Heart right ventricle (tissue), 16 donors: ENCODE measurements at regions not wholly inside any gene's neighbourhood (a gene's known extent, or its start where the extent isn't known, plus 50 kb on each side); places are given as distances from the start of the nearest gene placed in this dataset.
A peak's percentile ranks its signal among the peaks of the same experiment; 100 is the strongest.
"Not testable (repeated sequence)": the region's sequence is repeated elsewhere in the genome, so short reads cannot be mapped to it uniquely, and the experiment has no call there.

Experiments used
- ATAC-seq, 8 donors: fragments of 200-7000 bp; cut with Tn5 transposase; one replicate each; pipeline ENCODE4 v1.9.1; 2020; ENCODE audit warnings: mild to moderate bottlenecking in 8 of 8, moderate library complexity in 8 of 8, moderate number of reproducible peaks in 1 of 8
- DNase-seq, 2 donors: peaks; one replicate each; pipeline ENCODE4 v3.0.0-alpha.2; 2020
- H3K27ac ChIP-seq, 10 donors: fragments of 200-600 bp; sonication (generic) in 2 of 10; one replicate each; pipeline versions ENCODE4 v1.5.0 to v1.8.0; 2020 to 2022; ENCODE audit warnings: mild to moderate bottlenecking in 3 of 10
- H3K27me3 ChIP-seq, 7 donors: fragments of 200-600 bp; one replicate each; pipeline ENCODE4 v1.8.0; 2021 to 2022; ENCODE audit warnings: mild to moderate bottlenecking in 2 of 7
- H3K36me3 ChIP-seq, 9 donors: fragments of 200-600 bp; sonication (generic) in 1 of 9; one replicate each; pipeline versions ENCODE4 v1.5.0 to v1.8.0; 2020 to 2022; ENCODE audit warnings: mild to moderate bottlenecking in 2 of 9
- H3K4me1 ChIP-seq, 9 donors: fragments of 200-600 bp; sonication (generic) in 1 of 9; one replicate each; pipeline versions ENCODE4 v1.5.0 to v1.8.0; 2020 to 2022; ENCODE audit warnings: mild to moderate bottlenecking in 4 of 9
- H3K4me3 ChIP-seq, 10 donors: fragments of 200-600 bp; sonication (generic) in 2 of 10; one replicate each; pipeline versions ENCODE4 v1.5.0 to v1.8.0; 2020 to 2022; ENCODE audit warnings: mild to moderate bottlenecking in 7 of 10, moderate library complexity in 2 of 10
- H3K9me3 ChIP-seq, 11 donors: fragments of 200-600 bp in 10 of 11; sonication (generic) in 2 of 11; one replicate each; pipeline versions ENCODE4 v1.5.0 to v1.8.0; 2013 to 2022; ENCODE audit warnings: mild to moderate bottlenecking in 2 of 11, control low read depth in 1 of 11, moderate library complexity in 1 of 11
- CTCF ChIP-seq, 9 donors: fragments of 200-600 bp; sonication (generic) in 2 of 9; IDR thresholded peaks; one replicate each; pipeline versions ENCODE4 v1.5.0 to v1.8.0; 2021 to 2022; ENCODE audit warnings: antibody characterized with exemption in 9 of 9, mild to moderate bottlenecking in 5 of 9, moderate library complexity in 1 of 9
- WGBS, 2 donors: extraction: QIAGEN DNeasy Blood & Tissue Kit; methylation state at CpG; one replicate each; pipeline ENCODE4 v1.1.7; 2013; ENCODE audit warnings: inconsistent platforms in 1 of 2; 5-methylcytosine and 5-hydroxymethylcytosine counted together
- intact Hi-C, 10 donors: fragments of 100-400 bp; cut with DNase I; formaldehyde crosslinking; loops; one replicate each; pipeline versions ENCODE4 v1.11.1 to v1.14.2; 2022
- donor health status: Arrhythmogenic right ventricular cardiomyopathy.
- donor health status: ischemic (EF 13 %, LVEDD 7.1; RV severe dilation, severe dysfunction).
- donor health status: healthy with polysubstance abuse.
- donor health status: DM: no; HTN: yes; CAD: no.
- donor health status: DM: no; HTN: no; CAD: no.
- donor health status: ischemic (EF 25% LVEDD 6.9; RV normal size, moderate dysfunction).
- donor health status: ischemic (EF 25% LVEDD 5.7; RV mildly dilated, moderate dysfunction).
- donor health status: healthy.
- donor health status: DM: yes; HTN: yes; CAD: no.
- donor health status: Ischemic cardiomyopathy.
- donor health status: ischemic (EF 35%, LVEDD 5.7; RV mildly dilated, moderate dysfunction).
- donor health status: nonischemic (EF 11% LVEDD 7.7; RV severe dilation, severe dysfunction).
- donor health status: DM: yes; HTN: yes; CAD: no.
- donor health status: PGD.
- donor health status: ischemic (EF 29% LVEDD 5.4; RV normal size, mild dysfunction).
- donor health status: nonischemic (EF 23%, LVEDD 6.1; RV moderate dilation, normal function).

- peak overlapping the region in 3 of 10 donors; percentile 13 to 70 (median 42) for H3K27ac ChIP-seq
- no peak overlapping the region for H3K4me3 ChIP-seq
- ATAC-seq = peak in 1 of 8 donors; percentile 34
- intact Hi-C loops = loop anchor here in 1 of 10 donors (10.0 kb wide), 1 partner anchor 73 kb away; no protein-coding TSS in a partner anchor
- H3K36me3 ChIP-seq = no peaks in the 10 kb centered on the region
- 77 to 83% methylated on average over 10 of the region's 10 CpGs for WGBS, 2 donors
- H3K4me1 ChIP-seq = peaks cover 3 to 52% (median 35%) of the 10 kb centered on the region in 9 donors
- no peak for DNase-seq
- no peaks in the 10 kb centered on the region for H3K27me3 ChIP-seq
- H3K9me3 ChIP-seq = no peaks in the 10 kb centered on the region
- TF ChIP-seq CTCF (IDR thresholded peaks at IDR 0.05) = no peak
Measured at GRCh38 chr9:621201-621855, 220.2 kb upstream of the DMRT1 start.

DNA sequence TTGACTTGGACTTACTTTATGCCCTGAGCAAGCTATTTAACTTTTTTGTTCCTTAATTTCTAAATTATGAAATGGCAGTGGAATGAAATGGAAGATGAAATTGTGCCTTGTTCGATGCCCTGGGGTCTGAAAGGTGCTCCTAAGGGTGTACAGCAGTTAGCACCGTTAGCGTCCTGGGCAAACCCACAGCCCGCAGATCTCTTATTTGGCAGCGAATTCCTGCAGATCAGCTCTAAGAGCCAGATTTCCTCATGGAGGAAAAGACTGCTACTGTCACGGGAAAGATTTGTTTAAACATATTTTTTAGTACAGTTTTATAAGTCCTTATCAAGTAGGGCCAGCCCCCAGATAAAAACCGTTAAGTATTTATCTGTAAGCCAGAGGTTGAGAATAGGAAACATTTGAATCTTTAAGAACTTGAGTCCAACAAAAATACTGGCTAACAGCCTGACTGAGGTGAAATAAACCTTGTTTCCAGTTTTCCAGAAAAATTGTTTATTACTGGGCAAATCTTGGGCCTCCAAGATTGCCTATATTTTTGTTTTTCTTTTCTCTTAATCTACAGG lies 216.5 kb upstream of the DMRT1 start:
- peaks cover 11 to 59% (median 40%) of the 10 kb centered on the region in 9 donors for H3K4me1 ChIP-seq
- H3K36me3 ChIP-seq = no peaks in the 10 kb centered on the region
- no peak for TF ChIP-seq CTCF (IDR thresholded peaks at IDR 0.05)
- H3K9me3 ChIP-seq = no peaks in the 10 kb centered on the region
- no peaks in the 10 kb centered on the region for H3K27me3 ChIP-seq
- peak in 3 of 8 donors; percentile 34 to 58 (median 36) for ATAC-seq
- intact Hi-C loops = loop anchor here in 1 of 10 donors (10.0 kb wide), 1 partner anchor 70 kb away; no protein-coding TSS in a partner anchor
- H3K4me3 ChIP-seq = no peak overlapping the region
- H3K27ac ChIP-seq = peak overlapping the region in 7 of 10 donors; percentile 16 to 69 (median 52)
- 18 to 27% methylated on average over 7 of the region's 7 CpGs for WGBS, 2 donors
- no peak for DNase-seq

GRCh38 chr9:625613-626012 lies 215.9 kb upstream of the DMRT1 start:
- Histone ChIP-seq H3K9me3 (no peaks in the 10 kb centered on the region), H3K36me3 (no peaks in the 10 kb centered on the region), H3K4me3 (peak overlapping the region in 4 of 10 donors; percentile 6 to 25 (median 16)), H3K27ac (peak overlapping the region in 8 of 10 donors; percentile 16 to 69 (median 52)), H3K27me3 (no peaks in the 10 kb centered on the region), H3K4me1 (peaks cover 11 to 59% (median 40%) of the 10 kb centered on the region in 9 donors)
- intact Hi-C loops = loop anchor here in 1 of 10 donors (10.0 kb wide), 1 partner anchor 69 kb away; no protein-coding TSS in a partner anchor
- 4 to 15% methylated on average over 3 of the region's 3 CpGs for WGBS, 2 donors
- no peak for TF ChIP-seq CTCF (IDR thresholded peaks at IDR 0.05)
- peak in 3 of 8 donors; percentile 26 to 47 (median 36) for ATAC-seq
- DNase-seq = no peak

DNA sequence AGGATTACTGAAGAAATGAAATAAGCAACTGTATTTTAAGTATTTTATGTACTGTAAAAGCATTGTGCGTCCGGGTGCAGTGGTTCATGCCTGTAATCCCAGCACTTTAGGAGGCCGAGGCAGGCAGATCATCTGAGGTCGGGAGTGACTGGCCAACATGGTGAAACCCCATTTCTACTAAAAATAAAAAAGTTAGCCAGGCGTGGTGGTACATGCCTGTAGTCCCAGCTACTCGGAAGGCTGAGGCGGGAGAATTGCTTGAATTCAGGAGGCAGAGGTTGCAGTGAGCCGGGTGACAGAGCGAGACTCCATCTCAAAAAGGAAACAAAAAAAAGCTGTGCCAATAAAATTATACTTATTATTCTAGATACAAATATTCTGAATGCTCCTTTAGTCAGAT lies 215.4 kb upstream of the DMRT1 start:
- not testable (repeated sequence) for DNase-seq, H3K9me3 ChIP-seq, H3K36me3 ChIP-seq, H3K27me3 ChIP-seq
- H3K4me3 ChIP-seq = peak overlapping the region in 4 of 10 donors; percentile 6 to 25 (median 16)
- peak overlapping the region in 8 of 10 donors; percentile 16 to 69 (median 52) for H3K27ac ChIP-seq
- peaks cover 11 to 55% (median 40%) of the 10 kb centered on the region in 9 donors for H3K4me1 ChIP-seq
- intact Hi-C loops = loop anchor here in 1 of 10 donors (10.0 kb wide), 1 partner anchor 69 kb away; no protein-coding TSS in a partner anchor
- 48% methylated on average over 9 of the region's 9 CpGs for WGBS, 2 donors
- peak in 4 of 8 donors; percentile 17 to 31 (median 18) for ATAC-seq
